Fibroblast of the aortic adventitia (primary cell): ENCODE measurements at regions not wholly inside any gene's neighbourhood (a gene's known extent, or its start where the extent isn't known, plus 50 kb on each side); places are given as distances from the start of the nearest gene placed in this dataset.

ENCODE experiments used
- DNase-seq: peaks from one replicate; pipeline ENCODE4 v3.0.0-alpha.2; 2010; ENCODE audit warnings: low read depth
- H3K4me3 ChIP-seq: 2 replicates; pipeline ENCODE4 v1.5.1; 2011; ENCODE audit warnings: low read depth, mild to moderate bottlenecking, control low read depth, low read length, moderate library complexity
- CTCF ChIP-seq: IDR thresholded peaks from 2 replicates; pipeline ENCODE4 v1.5.1; 2011; ENCODE audit warnings: mild to moderate bottlenecking, low read length, control low read depth, inconsistent platforms; ENCODE audit not compliant: insufficient read depth

- no peak overlapping the region for H3K4me3 ChIP-seq
- no peak for TF ChIP-seq CTCF
- DNase-seq: no peak
These were observed 65.2 kb upstream of the CHST15 start for GRCh38 chr10:124158592-124158991.

- H3K4me3 ChIP-seq: no peak overlapping the region
- peak; percentile 59 for DNase-seq
- no peak for TF ChIP-seq CTCF
These were observed 63.9 kb upstream of the CHST15 start for GRCh38 chr10:124157271-124157681.

- no peak overlapping the region for H3K4me3 ChIP-seq
- DNase-seq: no peak
- no peak for TF ChIP-seq CTCF
These were observed 63.3 kb upstream of the CHST15 start for GRCh38 chr10:124156524-124157260.

GRCh38 chr10:124155781-124156435 lies 62.5 kb upstream of the CHST15 start:
- no peak overlapping the region for H3K4me3 ChIP-seq
- TF ChIP-seq CTCF: no peak
- DNase-seq: peak; percentile 83

GRCh38 chr10:124153023-124153826 lies 59.8 kb upstream of the CHST15 start:
- no peak for TF ChIP-seq CTCF
- DNase-seq: peak; percentile 79
- no peak overlapping the region for H3K4me3 ChIP-seq

- peak; percentile 90 for DNase-seq
- TF ChIP-seq CTCF: no peak
- no peak overlapping the region for H3K4me3 ChIP-seq
These were observed 59.0 kb upstream of the CHST15 start for GRCh38 chr10:124152139-124153022.
